HEK293T (cell line): ENCODE measurements at regions not wholly inside any gene's neighbourhood (a gene's known extent, or its start where the extent isn't known, plus 50 kb on each side); places are given as distances from the start of the nearest gene placed in this dataset.

Experiments
- CTCF ChIA-PET: fragments of 350-600 bp; formaldehyde crosslinking; extraction: SDS; loops from one replicate; lab custom pipeline; 2021; ENCODE audit warnings: antibody characterized with exemption, inconsistent platforms; lab: Yijun Ruan, JAX
- POLR2A ChIA-PET: fragments of 350-600 bp; formaldehyde crosslinking; extraction: SDS; loops from one replicate; lab custom pipeline; 2020; ENCODE audit warnings: antibody characterized with exemption, inconsistent platforms; lab: Yijun Ruan, JAX
- DNase-seq: peaks from one replicate; pipeline ENCODE4 v3.0.0; 2012; ENCODE audit warnings: mixed read lengths; ENCODE audit errors: extremely low spot score
- ARNT ChIP-seq: fragments of 450-650 bp; IDR thresholded peaks from 2 replicates; pipeline ENCODE4 v1.6.1; 2017; ENCODE audit warnings: mild to moderate bottlenecking
- BHLHE40 ChIP-seq: fragments of 450-650 bp; IDR thresholded peaks from 2 replicates; pipeline ENCODE4 v1.6.1; 2016; ENCODE audit warnings: mild to moderate bottlenecking, moderate library complexity, borderline replicate concordance
- CTBP1 ChIP-seq: fragments of 450-650 bp; IDR thresholded peaks from 2 replicates; pipeline ENCODE4 v1.6.1; 2016; ENCODE audit warnings: borderline replicate concordance
- ELF4 ChIP-seq: fragments of 450-650 bp; IDR thresholded peaks from 2 replicates; pipeline ENCODE4 v1.6.1; 2017; ENCODE audit warnings: antibody characterized with exemption
- FOXA1 ChIP-seq: fragments of 450-650 bp; IDR thresholded peaks from 2 replicates; pipeline ENCODE4 v1.6.1; 2016; ENCODE audit warnings: mild to moderate bottlenecking
- FOXK2 ChIP-seq: fragments of 450-650 bp; IDR thresholded peaks from 2 replicates; pipeline ENCODE4 v1.6.1; 2016; ENCODE audit warnings: mild to moderate bottlenecking
- FOXM1 ChIP-seq: fragments of 450-650 bp; IDR thresholded peaks from 2 replicates; pipeline ENCODE4 v1.6.1; 2017; ENCODE audit warnings: mild to moderate bottlenecking, borderline replicate concordance
- HDGF ChIP-seq: fragments of 450-650 bp; IDR thresholded peaks from 2 replicates; pipeline ENCODE4 v1.6.1; 2017; ENCODE audit warnings: antibody characterized with exemption, borderline replicate concordance
- L3MBTL2 ChIP-seq: fragments of 450-650 bp; conservative IDR thresholded peaks from 2 replicates; pipeline ENCODE4 v1.6.1; 2016; ENCODE audit warnings: mild to moderate bottlenecking
- LEF1 ChIP-seq: fragments of 450-650 bp; IDR thresholded peaks from 2 replicates; pipeline ENCODE4 v1.6.1; 2017; ENCODE audit warnings: mild to moderate bottlenecking, borderline replicate concordance
- NFRKB ChIP-seq: fragments of 450-650 bp; IDR thresholded peaks from 2 replicates; pipeline ENCODE4 v1.6.1; 2016; ENCODE audit warnings: mild to moderate bottlenecking, moderate library complexity
- SP1 ChIP-seq: fragments of 450-650 bp; IDR thresholded peaks from 2 replicates; pipeline ENCODE4 v1.6.1; 2017
- SUZ12 ChIP-seq: fragments of 450-650 bp; IDR thresholded peaks from 2 replicates; pipeline ENCODE4 v1.6.1; 2016; ENCODE audit warnings: mild to moderate bottlenecking
- TARDBP ChIP-seq: fragments of 450-650 bp; IDR thresholded peaks from 2 replicates; pipeline ENCODE4 v1.6.1; 2016
- ZNF384 ChIP-seq: fragments of 450-650 bp; IDR thresholded peaks from 2 replicates; pipeline ENCODE4 v1.6.1; 2016
- TF ChIP-seq, protein P1 (sequence below): fragments of 450-650 bp; IDR thresholded peaks from 2 replicates; pipeline ENCODE4 v1.6.1; 2016

GRCh38 chr14:98375566-98375965, 896.4 kb downstream of the BCL11B start:
- no peak for DNase-seq
- POLR2A ChIA-PET = no interaction called here
- TF ChIP-seq HDGF (no peak), FOXM1 (no peak), TARDBP (no peak), LEF1 (no peak), SUZ12 (no peak), ZNF384 (no peak), ARNT (no peak), FOXK2 (no peak), SP1 (no peak), FOXA1 (no peak)
- CTCF ChIA-PET = no interaction called here

- TF ChIP-seq FOXK2 = no peak
- TF ChIP-seq HDGF = no peak
- no peak for TF ChIP-seq FOXA1
- TF ChIP-seq BHLHE40 = no peak
- no peak for TF ChIP-seq ZNF384
- no peak for TF ChIP-seq ELF4
- no peak for TF ChIP-seq SP1
- no peak for TF ChIP-seq TARDBP
- TF ChIP-seq LEF1 = no peak
- DNase-seq = no peak
- ChIA-PET CTCF (no interaction called here), POLR2A (no interaction called here)
Observed at GRCh38 chr14:98379830-98380229, 892.2 kb downstream of the BCL11B start.

DNA sequence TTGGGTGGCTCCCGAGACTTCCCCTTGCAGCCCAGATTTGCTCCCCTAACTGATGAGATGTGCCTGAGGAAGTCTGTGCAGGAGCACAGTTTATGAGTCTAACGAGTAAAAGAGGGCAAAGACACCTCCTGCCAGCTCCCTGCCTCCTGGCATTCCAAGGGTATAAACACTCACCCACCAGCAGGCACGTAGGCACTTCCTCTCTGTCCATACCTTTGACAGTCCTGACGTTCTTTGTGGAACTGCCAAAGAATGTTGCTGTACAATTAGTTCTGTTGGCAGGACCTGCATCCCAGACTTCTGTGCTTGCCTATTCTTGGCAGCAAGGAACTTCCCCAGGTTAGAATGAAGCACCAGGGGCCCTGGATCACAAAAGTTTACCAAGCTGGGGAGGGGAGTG, 889.3 kb downstream of the BCL11B start:
- no peak for DNase-seq
- TF ChIP-seq NFRKB = no peak
- no peak for TF ChIP-seq L3MBTL2
- TF ChIP-seq, protein P1, sequence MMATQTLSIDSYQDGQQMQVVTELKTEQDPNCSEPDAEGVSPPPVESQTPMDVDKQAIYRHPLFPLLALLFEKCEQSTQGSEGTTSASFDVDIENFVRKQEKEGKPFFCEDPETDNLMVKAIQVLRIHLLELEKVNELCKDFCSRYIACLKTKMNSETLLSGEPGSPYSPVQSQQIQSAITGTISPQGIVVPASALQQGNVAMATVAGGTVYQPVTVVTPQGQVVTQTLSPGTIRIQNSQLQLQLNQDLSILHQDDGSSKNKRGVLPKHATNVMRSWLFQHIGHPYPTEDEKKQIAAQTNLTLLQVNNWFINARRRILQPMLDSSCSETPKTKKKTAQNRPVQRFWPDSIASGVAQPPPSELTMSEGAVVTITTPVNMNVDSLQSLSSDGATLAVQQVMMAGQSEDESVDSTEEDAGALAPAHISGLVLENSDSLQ = no peak
- TF ChIP-seq SP1 = no peak
- no peak for TF ChIP-seq ZNF384
- no peak for TF ChIP-seq FOXA1
- TF ChIP-seq ARNT = no peak
- TF ChIP-seq TARDBP = no peak
- no peak for TF ChIP-seq FOXK2
- TF ChIP-seq BHLHE40 = no peak
- TF ChIP-seq FOXM1 = no peak
- no peak for TF ChIP-seq SUZ12
- no peak for TF ChIP-seq CTBP1
- TF ChIP-seq LEF1 = no peak
- ChIA-PET CTCF (no interaction called here), POLR2A (no interaction called here)

DNA sequence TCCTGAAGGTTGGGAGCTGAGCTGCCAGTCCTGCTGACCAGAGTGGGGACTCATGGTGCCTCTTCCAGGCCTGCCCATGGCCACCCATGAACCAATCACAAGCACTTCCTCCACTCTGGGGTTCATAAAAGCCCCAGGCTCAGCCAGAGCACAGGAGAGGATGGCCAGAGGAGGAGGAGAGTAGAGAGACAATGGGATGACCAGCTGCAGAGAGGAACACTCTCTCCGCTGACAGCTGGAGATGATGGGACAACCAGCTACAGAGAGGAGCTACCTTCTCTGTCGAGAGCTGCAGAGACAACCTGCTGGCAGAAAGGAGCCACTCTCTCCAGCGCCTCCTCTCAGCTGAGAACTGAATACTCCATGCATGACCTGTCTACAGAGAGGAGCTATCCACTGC, 886.1 kb downstream of the BCL11B start:
- no peak for DNase-seq
- TF ChIP-seq CTBP1 = no peak
- ChIA-PET POLR2A (no interaction called here), CTCF (no interaction called here)

GRCh38 chr14:98391061-98391460, 880.9 kb downstream of the BCL11B start:
- ChIA-PET POLR2A (no interaction called here), CTCF (no interaction called here)
- no peak for TF ChIP-seq ELF4
- TF ChIP-seq LEF1 = no peak
- TF ChIP-seq FOXA1 = no peak
- no peak for TF ChIP-seq SUZ12
- no peak for TF ChIP-seq NFRKB
- TF ChIP-seq FOXK2 = no peak
- no peak for TF ChIP-seq BHLHE40
- TF ChIP-seq CTBP1 = no peak
- TF ChIP-seq HDGF = no peak
- no peak for TF ChIP-seq TARDBP
- TF ChIP-seq SP1 = no peak
- TF ChIP-seq FOXM1 = no peak
- no peak for DNase-seq

DNA sequence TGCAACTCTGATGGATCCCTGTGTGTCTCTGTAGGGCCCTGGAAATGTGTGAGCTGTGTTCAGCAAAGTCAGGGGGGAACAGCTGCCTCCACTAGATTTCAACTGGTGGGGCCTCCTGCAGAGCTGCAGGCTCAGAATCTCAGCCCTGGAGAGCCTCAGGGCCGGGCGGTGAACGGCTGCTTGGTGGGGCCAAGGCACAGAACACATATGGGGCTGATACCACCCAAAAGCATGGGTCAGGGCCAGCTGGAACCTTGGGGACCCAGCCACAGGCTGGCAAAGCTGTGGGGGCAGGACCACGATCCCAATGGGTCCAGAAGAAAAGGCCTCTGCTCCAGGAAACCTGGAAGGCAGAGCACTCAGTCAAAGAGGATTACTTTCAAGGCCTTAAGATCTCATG, 878.5 kb downstream of the BCL11B start:
- ChIA-PET CTCF (no interaction called here), POLR2A (no interaction called here)
- no peak for DNase-seq
- TF ChIP-seq SP1 = no peak
- no peak for TF ChIP-seq ARNT
- TF ChIP-seq ELF4 = no peak
- no peak for TF ChIP-seq BHLHE40
- TF ChIP-seq LEF1 = no peak
- no peak for TF ChIP-seq FOXA1
- TF ChIP-seq TARDBP = no peak
- TF ChIP-seq ZNF384 = no peak
- no peak for TF ChIP-seq CTBP1

DNA sequence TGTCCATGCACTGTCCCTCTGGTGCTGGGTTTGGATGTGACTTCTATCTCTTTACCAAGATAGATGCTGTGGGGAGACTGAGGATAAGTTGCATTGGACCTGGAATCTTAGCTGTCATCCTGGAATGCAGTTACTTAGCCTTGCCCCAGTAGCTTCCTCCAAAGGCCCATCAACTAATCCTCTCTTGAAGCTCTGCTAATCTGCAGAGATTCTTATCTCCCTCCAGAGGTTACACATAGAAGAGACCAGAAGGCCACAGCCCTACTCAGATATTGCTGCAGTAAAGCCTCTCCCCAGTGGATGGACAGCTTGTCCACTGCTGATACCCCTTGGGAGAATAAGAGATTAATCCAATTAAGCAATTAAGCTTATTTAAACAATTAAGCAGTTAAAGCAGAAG, 867.2 kb downstream of the BCL11B start:
- no peak for TF ChIP-seq NFRKB
- TF ChIP-seq ARNT = no peak
- TF ChIP-seq FOXA1 = no peak
- POLR2A ChIA-PET = no interaction called here
- CTCF ChIA-PET = no interaction called here
- no peak for DNase-seq

DNA sequence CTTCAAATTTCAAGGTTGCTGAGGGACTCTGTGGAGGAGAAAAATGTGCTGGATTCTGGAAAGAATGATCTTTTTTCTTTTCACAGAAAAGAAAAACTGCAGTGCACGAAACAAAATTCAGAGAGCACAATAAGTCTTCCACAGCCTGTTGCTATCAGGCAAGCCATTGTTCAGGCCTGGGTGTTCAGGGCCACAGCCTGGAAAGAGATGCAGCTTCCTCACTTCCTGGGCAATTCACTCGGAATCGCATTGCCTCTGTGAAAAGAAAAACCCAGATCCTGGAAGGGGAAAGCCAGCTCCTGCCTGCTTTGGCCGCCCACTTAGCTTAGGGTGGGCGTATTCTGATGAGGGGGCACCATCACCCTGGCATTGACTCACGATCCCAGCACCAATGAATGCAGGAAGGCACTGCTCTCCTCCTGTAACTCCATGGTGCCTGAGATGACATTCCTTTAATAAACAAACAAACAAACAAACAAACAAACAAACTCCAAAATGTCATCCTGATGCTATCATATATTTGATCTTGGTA, 863.9 kb downstream of the BCL11B start:
- TF ChIP-seq NFRKB (no peak), SUZ12 (no peak), BHLHE40 (no peak), CTBP1 (no peak), TARDBP (no peak), HDGF (no peak), FOXA1 (no peak), FOXM1 (no peak), ZNF384 (no peak), FOXK2 (no peak)
- TF ChIP-seq, protein P1 = no peak
- POLR2A ChIA-PET = no interaction called here
- no peak for DNase-seq
- CTCF ChIA-PET = no interaction called here
